GM19035 (cell line): ENCODE measurements at regions not wholly inside any gene's neighbourhood (a gene's known extent, or its start where the extent isn't known, plus 50 kb on each side); places are given as distances from the start of the nearest gene placed in this dataset.
"Not testable (repeated sequence)": the region's sequence is repeated elsewhere in the genome, so short reads cannot be mapped to it uniquely, and the experiment has no call there.

ENCODE experiments used
- ATAC-seq: cut with Tn5 transposase; IDR thresholded peaks from one replicate; pipeline ENCODE4 v1.9.1; 2021; ENCODE audit not compliant: unreplicated experiment

DNA sequence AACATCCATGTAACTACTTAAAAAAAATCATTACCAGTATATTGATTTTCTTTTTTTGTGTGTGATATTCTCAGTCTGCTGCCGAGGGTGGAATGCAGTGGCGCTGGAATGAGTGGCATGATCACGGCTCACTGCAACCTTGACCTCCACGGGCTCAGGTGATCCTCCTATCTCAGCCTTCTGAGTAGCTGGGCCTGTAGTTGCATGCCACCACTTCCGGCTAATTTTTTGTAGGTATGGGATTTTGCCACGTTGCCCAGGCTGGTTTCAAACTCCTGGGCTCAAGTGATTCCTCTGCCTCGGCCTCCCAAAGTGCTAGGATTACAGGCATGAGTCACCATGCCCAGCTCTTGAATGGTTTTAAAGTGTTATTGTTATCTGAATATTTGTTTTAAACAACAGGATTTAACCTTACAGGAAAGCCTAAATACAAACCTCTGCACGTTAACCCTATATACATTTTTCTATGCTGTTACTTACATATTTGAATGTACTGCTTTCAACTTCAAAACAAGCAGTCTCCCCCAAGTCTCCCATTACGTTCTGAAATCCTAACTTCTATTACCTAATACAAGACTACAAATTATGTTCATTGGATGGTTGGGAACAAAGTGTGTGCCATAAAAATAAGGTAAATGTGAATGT is 61.7 kb downstream of the KPNA2 start:
- no peak for ATAC-seq

DNA sequence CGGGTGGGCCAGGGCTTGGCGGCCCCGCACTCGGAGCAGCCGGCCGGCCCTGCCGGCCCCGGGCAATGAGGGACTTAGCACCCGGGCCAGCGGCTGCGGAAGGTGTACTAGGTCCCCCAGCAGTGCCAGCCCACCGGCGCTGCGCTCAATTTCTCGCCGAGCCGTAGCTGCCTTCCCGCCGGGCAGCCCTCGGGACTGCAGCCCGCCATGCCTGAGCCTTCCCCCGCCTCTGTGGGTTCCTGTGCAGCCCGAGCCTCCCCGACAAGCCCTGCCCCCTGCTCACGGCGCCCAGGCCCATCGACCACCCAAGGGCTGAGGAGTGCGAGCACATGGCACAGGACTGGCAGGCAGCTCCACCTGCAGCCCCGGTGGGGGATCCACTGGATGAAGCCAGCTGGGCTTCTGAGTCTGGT is 63.8 kb downstream of the KPNA2 start:
- not testable (repeated sequence) for ATAC-seq

DNA sequence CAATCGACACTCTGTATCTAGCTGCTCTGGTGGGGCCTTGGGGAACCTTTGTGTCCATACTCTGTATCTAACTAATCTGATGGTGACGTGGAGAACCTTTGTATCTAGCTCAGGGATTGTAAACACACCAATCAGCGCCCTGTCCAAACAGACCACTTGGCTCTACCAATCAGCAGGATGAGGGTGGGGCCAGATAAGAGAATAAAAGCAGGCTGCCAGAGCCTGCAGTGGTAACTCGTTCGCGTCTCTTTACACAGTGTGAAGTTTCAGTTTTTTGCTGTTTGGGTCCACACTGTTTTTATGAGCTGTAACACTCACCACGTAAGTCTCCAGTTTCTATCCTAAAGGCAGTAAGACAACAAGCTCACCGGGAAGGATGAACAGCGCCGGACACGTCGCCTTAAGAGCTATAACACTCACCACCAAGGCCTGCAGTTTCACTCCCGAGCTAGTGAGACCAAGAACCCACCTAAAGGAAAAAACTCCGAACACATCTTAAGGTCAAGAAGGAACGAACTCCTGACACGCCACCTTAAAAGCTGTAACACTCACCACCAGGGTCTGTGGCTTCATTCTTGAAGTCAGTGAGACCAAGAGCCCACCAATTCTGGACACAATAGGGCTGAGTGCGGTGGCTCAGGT is 64.6 kb downstream of the KPNA2 start:
- ATAC-seq = no peak

DNA sequence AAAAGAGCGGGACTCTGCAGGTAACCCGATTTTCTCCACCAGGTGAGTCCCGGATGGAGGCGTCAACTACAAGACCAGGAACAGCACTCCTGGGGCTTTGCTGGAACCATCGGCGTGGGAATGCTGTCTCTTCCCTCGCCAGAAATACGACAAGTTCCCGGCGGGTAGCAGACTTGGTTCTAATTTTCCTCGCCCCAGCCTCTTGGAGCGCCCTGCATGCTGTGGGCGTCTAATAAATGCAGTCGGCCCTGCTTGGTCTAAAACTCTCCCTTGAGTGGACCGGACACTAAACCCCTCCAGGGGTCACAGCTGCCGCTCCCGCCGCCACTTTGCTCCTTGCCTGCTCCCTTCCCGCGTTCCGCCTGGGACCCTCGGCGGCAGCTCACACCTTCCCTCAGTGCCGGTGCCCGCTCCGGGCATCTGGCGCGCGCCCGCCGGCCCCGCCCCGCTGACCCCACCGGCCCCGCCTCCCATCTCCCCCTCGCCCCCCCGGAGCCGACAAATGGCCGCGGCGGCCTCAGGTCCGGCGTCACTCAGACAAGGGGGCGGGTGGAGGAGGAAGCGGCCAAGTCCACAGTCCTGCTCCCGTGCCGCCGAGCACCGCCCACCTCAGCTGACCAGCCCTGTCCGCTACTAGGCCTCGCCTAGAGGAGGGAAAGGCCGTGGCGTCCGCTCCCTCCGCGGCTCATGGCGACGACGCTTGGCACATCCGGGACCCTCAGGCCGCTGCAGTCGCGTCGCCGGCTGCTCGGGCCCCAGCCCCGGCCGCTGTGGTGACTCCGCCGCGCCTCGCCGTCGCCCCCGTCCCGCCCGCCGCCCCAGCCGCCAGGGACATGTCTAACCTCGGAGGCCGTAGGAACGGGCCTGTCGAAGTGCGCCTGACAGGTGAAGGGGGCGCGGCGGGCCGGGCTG is 65.8 kb downstream of the KPNA2 start:
- peak; percentile 94 for ATAC-seq

DNA sequence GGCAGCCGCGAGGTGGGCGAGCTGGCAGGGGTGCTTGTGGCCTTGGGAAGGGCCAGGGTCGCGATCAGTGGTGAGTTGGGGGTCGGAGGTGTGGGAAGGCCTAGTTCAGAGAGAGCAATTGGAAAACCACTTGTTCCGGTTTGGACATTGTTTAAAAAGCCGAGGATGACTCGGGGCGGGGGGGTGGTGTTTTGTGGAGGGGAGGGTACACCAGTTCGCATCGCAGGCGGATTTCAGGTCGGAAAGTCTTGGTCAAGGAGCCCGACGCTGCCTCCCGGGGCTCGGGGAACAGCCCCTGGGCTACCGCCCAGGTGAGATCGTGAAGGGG is 66.4 kb downstream of the KPNA2 start:
- peak; percentile 16 for ATAC-seq

DNA sequence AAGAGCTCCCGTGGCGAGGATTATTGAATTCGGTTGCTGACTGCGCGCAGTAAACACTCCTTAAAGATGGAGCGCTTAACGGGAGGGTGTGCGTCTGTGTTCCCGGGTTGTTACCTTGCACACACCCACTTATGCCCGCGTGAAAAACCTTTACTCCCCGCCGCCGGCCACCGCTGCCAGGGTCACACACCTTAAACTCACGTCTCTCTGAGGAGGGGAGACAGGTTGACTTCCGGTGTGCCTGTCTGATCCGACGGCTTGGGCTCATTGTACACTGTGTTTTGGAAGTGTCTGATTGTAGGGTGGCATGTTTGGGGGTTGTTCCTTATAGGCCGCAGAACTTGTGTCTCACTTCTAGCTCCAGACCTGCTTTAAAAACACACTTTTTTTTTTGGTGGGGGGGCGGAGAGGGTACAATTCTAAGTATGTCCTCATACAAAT is 66.8 kb downstream of the KPNA2 start:
- ATAC-seq = peak; percentile 6

DNA sequence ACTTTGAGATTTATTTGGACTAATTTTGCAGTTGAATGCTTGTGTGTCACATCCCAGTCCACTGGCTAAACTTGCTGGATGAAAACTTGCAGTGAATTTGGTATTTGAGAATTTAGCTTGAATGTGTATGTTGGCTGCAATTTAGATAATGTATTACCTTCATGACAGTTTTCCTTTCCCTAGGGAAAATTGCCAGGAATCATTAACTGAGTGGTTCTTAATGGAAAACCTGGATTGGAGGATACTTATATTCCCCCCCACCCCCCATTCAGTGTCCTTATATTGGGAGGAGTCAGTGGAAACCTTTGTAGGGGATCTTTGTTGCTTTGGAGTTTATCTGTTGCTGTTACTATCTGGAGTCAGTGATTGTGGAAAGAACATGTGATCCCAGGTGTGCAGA is 67.6 kb downstream of the KPNA2 start:
- ATAC-seq = no peak

DNA sequence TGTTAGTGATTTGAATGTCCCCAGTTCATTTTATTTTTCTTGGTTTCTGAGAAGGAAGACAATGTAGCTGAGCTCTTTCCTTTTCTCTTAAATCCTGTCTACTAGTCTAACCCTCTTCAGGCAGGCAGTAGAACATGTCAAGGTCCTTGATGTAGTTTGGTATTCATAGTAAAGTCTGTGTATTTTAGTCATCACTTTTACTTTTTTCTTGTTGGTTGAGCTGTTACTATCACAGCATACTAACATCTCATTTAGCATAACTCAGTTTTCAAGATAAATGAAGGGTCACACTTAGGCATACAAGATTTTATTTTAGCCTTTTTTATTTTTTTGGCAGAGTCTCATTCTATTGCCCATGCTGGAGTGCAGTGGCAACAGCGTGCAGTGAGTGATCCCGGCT is 70.5 kb downstream of the KPNA2 start:
- ATAC-seq = no peak

DNA sequence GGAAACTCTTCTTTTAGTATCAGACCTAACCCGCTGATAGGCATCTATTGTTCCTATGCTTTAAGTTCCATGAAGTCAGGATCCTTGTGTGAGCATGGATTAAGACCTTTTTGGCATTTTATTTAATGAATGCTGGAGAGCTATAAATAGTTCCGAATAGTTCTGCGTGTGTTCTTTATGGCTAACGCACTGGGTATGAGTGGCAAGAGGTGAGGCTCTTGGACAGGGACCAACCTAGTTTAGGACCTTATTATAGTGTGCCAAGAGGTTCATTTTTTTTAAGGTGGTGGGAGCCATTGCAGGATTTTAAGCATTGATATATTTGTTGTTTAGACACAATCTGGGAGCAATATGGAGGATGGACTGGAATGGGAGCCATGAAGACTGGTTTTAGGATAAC is 71.8 kb downstream of the KPNA2 start:
- no peak for ATAC-seq

DNA sequence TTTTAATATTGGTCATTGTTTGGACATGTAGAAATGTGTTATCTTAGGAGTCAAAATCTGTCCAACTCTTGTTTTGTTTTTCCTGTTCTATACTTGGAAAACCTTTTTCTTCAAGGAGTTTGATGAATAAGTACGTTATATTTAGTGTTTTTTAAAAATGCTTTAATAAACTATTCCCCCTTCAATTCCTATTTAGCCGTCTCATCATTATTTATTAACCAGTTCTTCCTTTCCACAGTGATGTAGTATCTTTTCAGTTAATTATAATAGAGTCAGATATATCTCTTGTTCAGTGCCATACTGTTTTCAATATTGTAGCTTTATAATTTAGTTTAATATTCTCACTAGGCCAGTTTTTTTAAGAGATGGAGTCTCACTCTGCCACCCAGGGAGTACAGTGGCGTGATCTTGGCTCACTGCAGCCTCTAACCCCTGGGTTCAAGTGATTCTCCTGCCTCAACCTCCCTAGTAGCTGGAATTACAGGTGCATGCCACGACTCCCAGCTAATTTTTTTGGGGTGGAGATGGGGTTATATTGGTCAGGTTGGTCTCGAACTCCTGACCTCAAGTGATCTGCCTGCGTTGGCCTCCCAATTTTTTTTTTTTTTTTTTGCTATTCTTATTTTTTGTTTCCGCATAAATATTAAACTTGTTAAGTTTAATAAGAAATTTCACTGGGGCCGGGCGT is 72.9 kb downstream of the KPNA2 start:
- ATAC-seq = no peak

DNA sequence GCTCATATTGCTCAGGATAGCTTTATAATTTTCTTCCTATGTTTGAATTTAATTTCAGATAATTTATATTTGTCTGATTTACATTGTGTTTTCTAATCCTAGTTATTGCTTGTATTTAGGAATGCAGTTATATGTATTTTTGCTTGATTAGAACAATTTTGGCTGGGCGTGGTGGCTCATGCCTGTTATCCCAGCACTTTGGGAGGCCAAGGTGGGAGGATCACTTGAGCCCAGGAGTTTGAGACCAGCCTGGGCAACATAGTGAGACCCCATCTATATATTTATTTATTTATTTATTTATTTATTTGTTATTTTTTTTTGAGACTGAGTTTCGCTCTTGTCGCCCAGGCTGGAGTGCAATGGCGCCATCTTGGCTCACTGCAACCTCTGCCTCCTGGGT is 73.9 kb downstream of the KPNA2 start:
- ATAC-seq = not testable (repeated sequence)

DNA sequence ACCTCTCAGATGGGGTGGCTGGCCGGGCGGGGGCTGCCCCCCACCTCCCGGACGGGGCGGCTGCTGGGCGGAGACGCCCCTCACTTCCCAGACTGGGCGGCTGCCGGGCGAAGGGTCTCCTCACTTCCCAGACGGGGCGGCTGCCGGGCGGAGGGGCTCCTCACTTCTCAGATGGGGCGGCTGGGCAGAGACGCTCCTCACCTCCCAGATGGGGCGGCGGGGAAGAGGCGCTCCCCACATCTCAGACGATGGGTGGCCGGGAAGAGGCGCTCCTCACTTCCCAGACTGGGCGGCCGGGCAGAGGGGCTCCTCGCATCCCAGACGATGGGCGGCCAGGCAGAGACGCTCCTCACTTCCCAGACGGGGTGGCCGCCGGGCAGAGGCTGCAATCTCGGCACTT is 80.7 kb downstream of the KPNA2 start:
- not testable (repeated sequence) for ATAC-seq

DNA sequence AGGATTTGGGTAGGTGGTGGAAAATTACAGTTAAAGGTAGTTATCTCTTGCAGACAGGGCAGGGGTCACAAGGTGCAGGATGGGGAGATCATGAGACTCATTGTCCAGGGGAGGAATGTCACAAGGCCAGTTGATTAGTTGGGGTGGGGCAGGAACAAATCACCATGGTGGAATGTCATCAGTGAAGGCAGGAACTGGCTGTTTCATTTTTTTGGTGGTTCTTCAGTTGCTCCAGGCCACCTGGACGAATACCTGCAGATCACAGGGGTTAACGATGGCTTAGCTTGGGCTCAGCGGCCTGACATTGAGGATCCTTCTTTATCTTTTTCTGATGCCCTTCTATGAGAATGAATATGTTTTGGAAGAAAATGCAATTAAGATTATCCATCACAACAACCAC is 87.1 kb downstream of the KPNA2 start:
- ATAC-seq = no peak

DNA sequence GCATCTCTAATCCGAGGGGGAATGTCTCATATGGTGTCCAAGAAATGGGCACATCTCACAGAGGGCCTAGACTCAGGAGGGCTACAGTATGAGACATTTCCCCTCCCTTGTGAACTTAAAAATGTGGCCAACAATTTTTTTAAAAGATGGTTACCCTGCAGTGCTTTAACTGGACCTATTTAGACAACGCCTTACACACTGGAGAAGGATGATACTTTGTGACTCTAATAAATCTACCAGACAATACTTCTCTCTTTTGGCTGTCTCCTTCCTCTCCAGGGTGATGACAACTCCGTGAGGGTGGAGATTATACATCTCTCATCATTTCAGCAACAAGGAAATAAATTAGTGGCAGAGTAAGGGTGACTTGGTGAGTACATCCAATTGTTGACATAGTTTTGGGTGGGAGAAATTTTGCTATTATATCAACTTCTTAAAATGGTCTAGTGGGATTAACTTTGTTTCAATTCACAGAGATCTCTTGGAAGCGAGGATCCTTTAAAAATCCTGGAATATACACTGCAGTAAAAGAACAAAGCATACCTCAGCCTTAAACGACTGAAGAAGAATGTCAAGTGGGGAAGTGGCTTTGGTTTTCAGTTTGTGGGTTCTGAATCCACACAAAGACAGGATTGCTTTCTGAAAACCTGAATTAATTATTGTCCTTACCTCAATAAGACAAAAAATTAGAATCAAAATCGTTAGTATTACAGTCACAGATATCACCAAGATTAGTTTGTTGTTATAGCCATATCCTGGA is 89.8 kb downstream of the KPNA2 start:
- ATAC-seq = no peak

DNA sequence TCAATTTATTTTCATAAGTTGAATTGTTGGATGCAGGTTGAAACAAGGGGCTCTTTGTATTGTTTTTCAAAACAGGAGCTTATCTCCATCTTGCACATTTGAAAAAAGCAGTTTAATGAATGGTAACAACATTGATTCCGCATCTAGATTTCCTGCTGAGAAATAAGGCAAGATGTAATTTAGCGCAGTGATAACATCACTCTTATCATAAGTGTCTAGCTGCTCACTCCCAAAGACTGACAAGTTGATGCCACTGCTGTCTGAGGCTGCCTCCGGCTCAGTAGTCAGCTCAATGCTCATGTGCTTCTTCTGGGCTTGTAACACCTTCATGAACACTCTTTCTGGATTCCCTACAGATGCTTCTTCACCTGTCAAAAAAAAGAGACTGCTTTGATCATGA is 92.4 kb downstream of the KPNA2 start:
- no peak for ATAC-seq

DNA sequence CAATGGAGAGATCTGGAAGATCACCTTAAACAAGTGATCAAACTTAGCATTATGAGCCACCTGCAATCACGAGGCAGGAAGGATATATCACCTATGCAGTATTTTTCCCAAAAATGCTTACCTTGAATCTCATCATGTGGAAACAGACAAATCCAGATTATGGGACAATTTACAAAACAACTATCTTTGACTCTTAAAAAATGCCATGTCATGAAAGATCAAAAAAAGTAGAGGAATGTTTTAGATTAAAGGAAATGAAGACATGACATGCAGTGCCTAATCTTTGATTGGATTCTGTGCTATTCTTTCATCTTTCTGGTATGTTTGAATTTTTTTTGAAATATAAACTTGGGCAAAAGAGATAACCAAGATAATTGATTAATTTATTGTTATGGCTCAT is 95.9 kb downstream of the KPNA2 start:
- ATAC-seq = no peak

DNA sequence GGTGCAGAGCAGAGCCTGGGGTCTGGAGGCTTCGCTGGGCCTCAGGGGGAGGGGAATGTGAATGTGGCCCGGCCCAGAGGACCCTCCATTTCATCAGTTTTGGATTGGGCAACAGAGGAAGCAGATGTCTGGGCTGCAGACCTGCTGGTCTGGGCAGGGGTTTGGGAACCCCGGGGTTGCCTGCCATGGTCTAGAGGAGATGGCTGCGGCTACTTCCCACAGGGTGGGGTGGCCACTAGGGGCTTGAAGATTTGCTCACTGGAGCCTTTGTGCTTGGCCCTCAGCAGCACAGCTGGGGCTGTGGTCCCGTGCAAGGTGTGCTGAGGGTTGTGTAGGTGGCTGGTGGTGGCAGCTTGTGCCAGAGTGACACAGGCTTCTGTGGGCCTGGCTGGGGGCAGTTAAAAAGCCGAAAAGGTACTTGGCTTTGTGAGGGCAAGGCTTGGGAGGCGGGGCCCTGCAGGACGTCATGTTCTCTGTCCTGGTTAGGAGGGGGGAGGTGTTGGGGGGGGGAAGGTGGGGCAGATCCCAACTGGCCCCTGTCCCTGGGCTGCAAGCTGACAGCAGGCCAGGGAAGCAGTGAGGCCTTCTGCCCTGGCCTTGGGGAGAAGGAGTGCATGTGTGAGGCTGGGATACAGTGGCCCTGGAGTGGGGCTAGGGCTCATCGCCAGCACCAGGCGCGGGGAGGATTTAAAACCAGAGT is 98.0 kb downstream of the KPNA2 start:
- no peak for ATAC-seq

DNA sequence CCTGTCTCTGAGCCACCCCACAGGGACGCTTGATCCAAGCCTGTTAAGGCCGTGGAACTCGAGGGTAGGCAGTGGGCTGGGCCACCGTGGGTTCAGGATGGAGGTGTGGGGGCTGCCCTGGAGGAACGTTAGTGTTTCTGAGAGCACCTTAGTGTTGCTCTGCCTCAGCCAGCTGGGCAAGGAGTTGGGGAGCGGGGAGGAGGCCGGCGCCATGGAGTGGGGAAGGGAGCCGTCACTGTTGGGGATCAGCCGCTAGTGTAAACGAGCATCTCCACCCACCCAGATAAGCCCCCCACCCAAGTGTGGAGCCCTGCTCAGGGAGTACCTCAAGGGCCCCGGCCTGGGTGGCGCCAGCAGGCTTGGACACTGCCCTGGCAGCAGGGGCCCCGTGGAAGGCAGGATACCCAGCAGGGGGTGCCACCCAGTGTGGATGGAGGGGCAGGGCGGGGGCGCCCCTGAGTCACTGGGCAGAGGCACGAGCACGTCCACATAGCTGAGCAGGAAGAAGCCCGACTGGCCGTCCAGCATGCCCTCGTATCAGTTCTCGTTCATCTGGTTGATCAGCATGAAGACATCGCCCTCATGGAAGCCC is 98.6 kb downstream of the KPNA2 start:
- no peak for ATAC-seq

DNA sequence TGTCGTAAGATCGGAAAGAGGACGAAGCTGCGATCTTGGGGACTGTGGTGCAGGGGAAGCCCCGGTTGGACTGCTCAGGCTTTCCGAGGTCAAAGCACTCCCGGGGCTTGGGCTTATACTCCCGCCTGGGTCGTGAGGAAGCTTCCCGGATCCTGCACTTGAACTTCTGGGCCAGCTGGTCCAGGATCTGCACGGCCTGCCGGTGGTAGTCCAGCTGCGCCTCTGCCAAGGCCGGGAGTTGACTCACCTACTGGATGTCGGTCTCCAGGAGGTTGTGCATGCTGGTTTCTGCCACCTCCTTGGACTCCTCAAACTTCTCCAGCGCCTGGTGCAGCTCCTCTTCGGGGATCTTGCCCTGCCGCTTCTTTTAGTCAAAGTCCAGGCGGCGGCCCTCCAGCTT is 99.2 kb downstream of the KPNA2 start:
- no peak for ATAC-seq
